Parathyroid adenoma (tissue), 2 donors: ENCODE measurements at regions not wholly inside any gene's neighbourhood (a gene's known extent, or its start where the extent isn't known, plus 50 kb on each side); places are given as distances from the start of the nearest gene placed in this dataset.
"Not testable (repeated sequence)": the region's sequence is repeated elsewhere in the genome, so short reads cannot be mapped to it uniquely, and the experiment has no call there.

Experiments used
- H2AFZ ChIP-seq: fragments of 300-600 bp; sonication (generic); one replicate; pipeline ENCODE4 v1.7.0; 2017; ENCODE audit warnings: antibody characterized with exemption, mild to moderate bottlenecking
- H3K27ac ChIP-seq: fragments of 300-600 bp; sonication (generic); one replicate; pipeline ENCODE4 v1.7.0; 2017
- H3K27me3 ChIP-seq: fragments of 300-600 bp; sonication (generic); one replicate; pipeline ENCODE4 v1.7.0; 2017; ENCODE audit warnings: low read length; ENCODE audit not compliant: control insufficient read depth, insufficient read depth
- H3K36me3 ChIP-seq: fragments of 300-600 bp; sonication (generic); one replicate; pipeline ENCODE4 v1.7.0; 2017; ENCODE audit warnings: low read length; ENCODE audit not compliant: control insufficient read depth, insufficient read depth
- H3K4me1 ChIP-seq: fragments of 300-600 bp; sonication (generic); one replicate; pipeline ENCODE4 v1.7.0; 2017; ENCODE audit warnings: control low read depth
- H3K4me2 ChIP-seq: fragments of 300-600 bp; sonication (generic); one replicate; pipeline ENCODE4 v1.7.0; 2017; ENCODE audit warnings: low read length
- H3K4me3 ChIP-seq: fragments of 300-600 bp; sonication (generic); one replicate; pipeline ENCODE4 v1.7.0; 2017; ENCODE audit warnings: low read depth, low read length
- H3K79me2 ChIP-seq: fragments of 300-600 bp; sonication (generic); one replicate; pipeline ENCODE4 v1.7.0; 2017; ENCODE audit warnings: control low read depth
- H3K9ac ChIP-seq: fragments of 300-600 bp; sonication (generic); one replicate; pipeline ENCODE4 v1.7.0; 2017; ENCODE audit warnings: mild to moderate bottlenecking
- H3K9me3 ChIP-seq: fragments of 300-600 bp; sonication (generic); one replicate; pipeline ENCODE4 v1.7.0; 2017; ENCODE audit warnings: low read length; ENCODE audit not compliant: control insufficient read depth
- TF ChIP-seq, protein P1 (sequence below): fragments of 300-600 bp; sonication (generic); IDR thresholded peaks from one replicate; pipeline ENCODE4 v1.7.0; 2017; ENCODE audit warnings: antibody characterized with exemption, mild to moderate bottlenecking
- donor health status: primary hyperparathyroidism.

DNA sequence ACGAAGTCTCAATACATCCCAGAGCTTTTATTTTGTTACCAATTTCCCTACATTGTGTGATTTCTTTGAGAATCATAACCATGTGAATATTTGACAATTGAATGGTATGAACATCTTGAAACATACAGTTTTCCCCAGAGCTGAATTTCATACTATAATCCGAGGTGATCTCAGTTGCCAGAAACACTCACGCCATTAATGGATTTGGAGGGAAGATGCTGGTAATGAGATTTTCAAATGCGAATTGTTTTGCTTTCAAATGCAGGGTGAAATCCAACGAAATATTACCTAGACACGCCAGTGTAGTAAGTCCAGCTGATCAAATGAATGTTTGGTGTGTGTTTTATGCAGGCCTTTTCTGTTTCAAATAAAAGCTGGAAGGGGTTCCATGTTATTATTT is 277.8 kb upstream of the CDH5 start:
- Histone ChIP-seq H3K4me3 (no peak overlapping the region), H3K36me3 (no peaks in the 10 kb centered on the region)

DNA sequence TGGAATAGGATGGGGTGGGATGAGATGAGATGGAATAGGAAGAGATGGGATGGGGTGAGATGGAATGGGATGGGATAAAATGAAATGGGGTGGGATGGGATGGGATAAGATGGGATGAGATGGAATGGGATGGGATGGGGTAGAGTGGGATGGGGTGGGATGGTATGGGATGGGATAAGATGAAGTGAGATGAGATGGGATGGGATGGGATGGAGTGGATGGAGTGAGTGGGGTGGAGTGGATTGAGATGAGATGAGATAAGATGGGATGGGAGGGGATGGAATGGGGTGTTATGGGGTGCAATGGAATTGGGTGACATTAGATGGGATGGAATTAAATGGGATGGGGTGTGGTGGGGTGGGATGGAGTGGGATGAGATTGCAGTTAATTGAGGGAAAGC is 279.2 kb upstream of the CDH5 start:
- Histone ChIP-seq H3K9ac (no peak overlapping the region), H2AFZ (no peak overlapping the region)
- TF ChIP-seq, protein P1, sequence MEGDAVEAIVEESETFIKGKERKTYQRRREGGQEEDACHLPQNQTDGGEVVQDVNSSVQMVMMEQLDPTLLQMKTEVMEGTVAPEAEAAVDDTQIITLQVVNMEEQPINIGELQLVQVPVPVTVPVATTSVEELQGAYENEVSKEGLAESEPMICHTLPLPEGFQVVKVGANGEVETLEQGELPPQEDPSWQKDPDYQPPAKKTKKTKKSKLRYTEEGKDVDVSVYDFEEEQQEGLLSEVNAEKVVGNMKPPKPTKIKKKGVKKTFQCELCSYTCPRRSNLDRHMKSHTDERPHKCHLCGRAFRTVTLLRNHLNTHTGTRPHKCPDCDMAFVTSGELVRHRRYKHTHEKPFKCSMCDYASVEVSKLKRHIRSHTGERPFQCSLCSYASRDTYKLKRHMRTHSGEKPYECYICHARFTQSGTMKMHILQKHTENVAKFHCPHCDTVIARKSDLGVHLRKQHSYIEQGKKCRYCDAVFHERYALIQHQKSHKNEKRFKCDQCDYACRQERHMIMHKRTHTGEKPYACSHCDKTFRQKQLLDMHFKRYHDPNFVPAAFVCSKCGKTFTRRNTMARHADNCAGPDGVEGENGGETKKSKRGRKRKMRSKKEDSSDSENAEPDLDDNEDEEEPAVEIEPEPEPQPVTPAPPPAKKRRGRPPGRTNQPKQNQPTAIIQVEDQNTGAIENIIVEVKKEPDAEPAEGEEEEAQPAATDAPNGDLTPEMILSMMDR, result no peak

More for the DNA sequence above, 277.8 kb upstream of the CDH5 start:
- Histone ChIP-seq H3K27ac (no peak overlapping the region), H3K4me1 (peaks cover 7% of the 10 kb centered on the region), H2AFZ (no peak overlapping the region), H3K27me3 (no peaks in the 10 kb centered on the region), H3K4me2 (no peak overlapping the region), H3K79me2 (no peaks in the 10 kb centered on the region), H3K9me3 (no peaks in the 10 kb centered on the region), H3K9ac (no peak overlapping the region)
- TF ChIP-seq, protein P1, result no peak

DNA sequence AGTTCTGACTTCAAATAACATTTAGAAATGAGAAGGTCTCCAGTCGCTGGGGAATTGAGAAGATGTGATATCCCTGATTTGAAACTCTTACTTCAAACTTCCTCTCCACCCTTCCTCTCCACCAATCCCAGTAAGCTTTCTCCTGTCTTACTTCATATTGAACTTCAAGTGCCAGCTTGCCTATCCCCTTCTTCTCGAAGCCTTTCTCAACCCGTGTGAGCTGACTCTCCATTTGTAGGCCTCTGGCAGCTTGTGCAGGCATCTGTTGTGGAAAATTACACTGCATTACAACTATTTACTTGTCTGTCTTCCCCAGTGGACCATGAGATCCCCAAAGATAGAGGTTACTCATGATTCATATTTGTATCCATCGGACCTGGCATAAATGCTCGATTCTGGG is 280.8 kb upstream of the CDH5 start:
- Histone ChIP-seq H3K4me3 (no peak overlapping the region), H2AFZ (peak overlapping the region; percentile 47), H3K9me3 (no peaks in the 10 kb centered on the region), H3K79me2 (no peaks in the 10 kb centered on the region), H3K27ac (no peak overlapping the region), H3K27me3 (no peaks in the 10 kb centered on the region), H3K4me1 (peaks cover 12% of the 10 kb centered on the region), H3K9ac (no peak overlapping the region), H3K36me3 (no peaks in the 10 kb centered on the region), H3K4me2 (no peak overlapping the region)
- TF ChIP-seq, protein P1, result no peak

More for the DNA sequence above, 279.2 kb upstream of the CDH5 start:
- Histone ChIP-seq H3K4me1 (peaks cover 12% of the 10 kb centered on the region), H3K27ac (no peak overlapping the region), H3K36me3 (no peaks in the 10 kb centered on the region), H3K79me2 (no peaks in the 10 kb centered on the region), H3K4me2 (no peak overlapping the region), H3K27me3 (no peaks in the 10 kb centered on the region), H3K4me3 (no peak overlapping the region), H3K9me3 (no peaks in the 10 kb centered on the region)

DNA sequence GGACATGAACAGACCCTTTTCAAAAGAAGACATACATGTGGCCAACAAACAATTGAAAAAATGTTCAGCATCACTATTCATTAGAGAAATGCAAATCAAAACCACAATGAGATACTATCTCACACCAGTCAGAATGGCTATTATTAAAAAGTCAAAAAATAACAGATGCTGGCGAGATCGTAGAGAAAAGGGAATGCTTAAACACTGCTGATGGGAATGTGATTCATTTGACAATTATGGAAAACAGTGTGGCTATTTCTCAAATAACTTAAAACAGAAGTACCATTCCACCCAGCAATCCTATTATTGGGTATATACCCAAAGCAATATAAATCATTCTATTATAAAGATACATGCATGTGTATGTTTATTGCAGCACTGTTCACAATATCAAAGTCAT is 281.8 kb upstream of the CDH5 start:
- H3K9me3 ChIP-seq, H3K4me2 ChIP-seq, H3K79me2 ChIP-seq, H3K9ac ChIP-seq, H3K27me3 ChIP-seq, H3K4me3 ChIP-seq, H3K27ac ChIP-seq, H2AFZ ChIP-seq, H3K36me3 ChIP-seq: not testable (repeated sequence)
- peaks cover 12% of the 10 kb centered on the region for H3K4me1 ChIP-seq

DNA sequence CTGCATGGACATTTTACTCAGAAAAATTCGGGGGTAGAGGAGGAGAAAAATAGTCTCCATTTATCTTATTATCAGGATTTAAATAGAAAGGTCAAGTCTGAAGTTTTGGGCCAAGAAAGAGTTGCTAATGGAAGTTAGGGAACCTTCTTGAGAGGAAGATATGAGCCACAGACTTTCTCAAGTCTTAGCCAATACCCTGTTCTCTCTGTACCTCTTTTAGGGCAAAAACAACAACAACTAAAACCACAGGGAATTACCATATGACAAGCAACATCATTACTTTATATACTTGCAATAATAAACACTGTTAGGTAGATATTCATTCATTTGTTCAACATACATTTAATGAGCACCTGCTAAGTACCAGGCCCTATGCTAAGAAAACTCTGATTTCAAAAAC is 282.2 kb upstream of the CDH5 start:
- H3K4me2 ChIP-seq, result no peak overlapping the region
- TF ChIP-seq, protein P1, result no peak
- H3K4me3 ChIP-seq, result no peak overlapping the region
- no peaks in the 10 kb centered on the region for H3K9me3 ChIP-seq
- peak overlapping the region; percentile 76 for H2AFZ ChIP-seq
- peaks cover 12% of the 10 kb centered on the region for H3K4me1 ChIP-seq
- no peaks in the 10 kb centered on the region for H3K79me2 ChIP-seq
- no peaks in the 10 kb centered on the region for H3K36me3 ChIP-seq
- no peak overlapping the region for H3K9ac ChIP-seq
- H3K27me3 ChIP-seq, result no peaks in the 10 kb centered on the region
- H3K27ac ChIP-seq, result peak overlapping the region; percentile 43
